B cell (primary cell): ENCODE measurements at regions not wholly inside any gene's neighbourhood (a gene's known extent, or its start where the extent isn't known, plus 50 kb on each side); places are given as distances from the start of the nearest gene placed in this dataset.

Source experiments
- ATAC-seq: fragments of 200-7000 bp; cut with Tn5 transposase; one replicate; pipeline ENCODE4 v1.10.0; 2021; ENCODE audit warnings: low read depth, mild to moderate bottlenecking, moderate number of reproducible peaks, moderate library complexity
- CTCF ChIA-PET: fragments of 350-600 bp; sonication (Branson Sonifier 250); formaldehyde crosslinking; loops from one replicate; lab custom pipeline; 2021; ENCODE audit warnings: antibody characterized with exemption, inconsistent platforms; lab: Charles Lee
- POLR2A ChIA-PET: fragments of 350-600 bp; sonication (Branson Sonifier 250); formaldehyde crosslinking; loops from one replicate; lab custom pipeline; 2021; ENCODE audit warnings: antibody characterized with exemption; lab: Charles Lee
- DNase-seq: peaks from one replicate; pipeline ENCODE4 v3.0.0; 2013
- H2AFZ ChIP-seq: 2 replicates; pipeline ENCODE4 v1.6.1; 2012; ENCODE audit warnings: mild to moderate bottlenecking, low read depth, low read length; ENCODE audit not compliant: insufficient read depth, poor library complexity, severe bottlenecking
- H3K27ac ChIP-seq, 2 donors: 1 replicate in 1 of 2; 2 replicates in 1 of 2; pipeline ENCODE4 v1.5.1; 2012 to 2013; ENCODE audit warnings: low read length in 2 of 2, mild to moderate bottlenecking in 2 of 2, moderate library complexity in 1 of 2
- H3K27me3 ChIP-seq, 4 experiments: fragments of 200-600 bp in 1 of 4; sonication (generic) in 1 of 4; replicated peaks in 1 of 4; 1 replicate in 2 of 4; 2 replicates in 2 of 4; pipeline versions ENCODE4 v1.6.1 to v1.7.0; 2013 to 2016; ENCODE audit warnings: low read length in 3 of 4, mild to moderate bottlenecking in 2 of 4, mixed read lengths in 1 of 4, moderate library complexity in 1 of 4; ENCODE audit not compliant: insufficient read depth in 4 of 4, control insufficient read depth in 3 of 4; ENCODE audit errors: control extremely low read depth in 1 of 4
- H3K36me3 ChIP-seq, 2 experiments: replicated peaks in 1 of 2; 1 replicate in 1 of 2; 2 replicates in 1 of 2; pipeline versions ENCODE4 v1.6.1 to v1.7.1; 2013; ENCODE audit warnings: low read length in 1 of 2; ENCODE audit not compliant: insufficient read depth in 2 of 2, control insufficient read depth in 1 of 2; ENCODE audit errors: control extremely low read depth in 1 of 2, extremely low read depth in 1 of 2
- H3K4me1 ChIP-seq, 2 donors: fragments of 200-600 bp in 1 of 2; sonication (generic) in 1 of 2; 1 replicate in 1 of 2; 2 replicates in 1 of 2; pipeline versions ENCODE4 v1.5.1 to v1.6.1; 2013 to 2017; ENCODE audit warnings: low read length in 2 of 2; ENCODE audit not compliant: control insufficient read depth in 2 of 2, insufficient read depth in 2 of 2
- H3K4me2 ChIP-seq: replicated peaks from 2 replicates; pipeline ENCODE3; 2012; ENCODE audit warnings: mild to moderate bottlenecking, low read depth, low read length; ENCODE audit not compliant: poor library complexity, severe bottlenecking
- H3K4me3 ChIP-seq, 5 experiments: fragments of 200-600 bp in 1 of 5; sonication (generic) in 1 of 5; 1 replicate in 3 of 5; 2 replicates in 2 of 5; pipeline versions ENCODE4 v1.5.1 to v1.7.0; 2011 to 2016; ENCODE audit warnings: low read length in 4 of 5, mild to moderate bottlenecking in 4 of 5, low read depth in 2 of 5, control low read depth in 1 of 5, moderate library complexity in 1 of 5; ENCODE audit not compliant: insufficient read depth in 1 of 5; ENCODE audit errors: control extremely low read depth in 1 of 5, extremely low read depth in 1 of 5
- H3K79me2 ChIP-seq: fragments of 200-600 bp; sonication (generic); one replicate; pipeline ENCODE4 v1.6.0; 2016; ENCODE audit warnings: low read length; ENCODE audit not compliant: control insufficient read depth, insufficient read depth
- H3K9ac ChIP-seq: fragments of 200-600 bp; sonication (generic); 2 replicates; pipeline ENCODE4 v1.6.1; 2017; ENCODE audit warnings: mild to moderate bottlenecking, low read length, moderate library complexity
- H3K9me3 ChIP-seq, 3 donors: one replicate each; pipeline versions ENCODE4 v1.6.1 to v1.7.1; 2013; ENCODE audit warnings: low read length in 2 of 3; ENCODE audit not compliant: control insufficient read depth in 2 of 3, insufficient read depth in 1 of 3; ENCODE audit errors: control extremely low read depth in 1 of 3
- H4K20me1 ChIP-seq: 2 replicates; pipeline ENCODE4 v1.6.0; 2012; ENCODE audit warnings: mild to moderate bottlenecking, low read length; ENCODE audit not compliant: insufficient read depth, control insufficient read depth, poor library complexity, severe bottlenecking
- H3K27ac Mint-ChIP-seq: one replicate; pipeline ENCODE4 v1.8.0; 2021; ENCODE audit warnings: mixed read lengths
- H3K27me3 Mint-ChIP-seq: one replicate; pipeline ENCODE4 v1.8.0; 2021; ENCODE audit warnings: mixed read lengths
- H3K4me1 Mint-ChIP-seq: one replicate; pipeline ENCODE4 v1.8.0; 2021; ENCODE audit warnings: mixed read lengths
- H3K4me3 Mint-ChIP-seq: one replicate; pipeline ENCODE4 v1.8.0; 2021; ENCODE audit warnings: mixed read lengths
- H3K9me3 Mint-ChIP-seq: one replicate; pipeline ENCODE4 v1.8.0; 2022; ENCODE audit warnings: mixed read lengths; ENCODE audit not compliant: insufficient read depth
- CTCF ChIP-seq: fragments of 200-600 bp; IDR thresholded peaks from one replicate; pipeline ENCODE4 v1.8.0; 2022; ENCODE audit warnings: antibody characterized with exemption, mild to moderate bottlenecking
- EZH2 ChIP-seq: IDR thresholded peaks from 2 replicates; pipeline ENCODE4 v1.6.1; 2012; ENCODE audit warnings: borderline replicate concordance, low read depth, mild to moderate bottlenecking, moderate library complexity, low read length; ENCODE audit not compliant: insufficient read depth, poor library complexity, severe bottlenecking
- WGBS: methylation state at CpG from one replicate; pipeline ENCODE4 v1.1.5; 2013; ENCODE audit warnings: missing lambda C conversion rate; ENCODE audit not compliant: insufficient coverage; 5-methylcytosine and 5-hydroxymethylcytosine counted together
- intact Hi-C: fragments of 100-400 bp; cut with micrococcal nuclease; formaldehyde crosslinking; loops from one replicate; pipeline ENCODE4 v1.10.0; 2022

GRCh38 chr14:36076197-36076596 lies 100.3 kb downstream of the PTCSC3 start:
- H3K9ac ChIP-seq = no peak overlapping the region
- no peaks in the 10 kb centered on the region for H3K36me3 ChIP-seq
- H3K27ac Mint-ChIP-seq = no peak overlapping the region
- H3K4me3 ChIP-seq = no peak overlapping the region
- H3K9me3 Mint-ChIP-seq = peaks cover 3% of the 10 kb centered on the region
- H3K27me3 Mint-ChIP-seq = peaks cover 17% of the 10 kb centered on the region
- H2AFZ ChIP-seq = no peak overlapping the region
- DNase-seq (no peak), ATAC-seq (no peak)
- ChIA-PET POLR2A (no interaction called here), CTCF (no interaction called here)
- no peak overlapping the region for H3K27ac ChIP-seq
- no peaks in the 10 kb centered on the region for H3K4me1 ChIP-seq
- H3K27me3 ChIP-seq = peaks cover 0 to 3% (median 0%) of the 10 kb centered on the region in 4 experiments
- H3K4me1 Mint-ChIP-seq = no peaks in the 10 kb centered on the region
- no peak overlapping the region for H3K4me2 ChIP-seq
- no peaks in the 10 kb centered on the region for H4K20me1 ChIP-seq
- H3K4me3 Mint-ChIP-seq = no peak overlapping the region
- intact Hi-C loops = no loop called here
- no peaks in the 10 kb centered on the region for H3K79me2 ChIP-seq
- TF ChIP-seq CTCF (no peak), EZH2 (no peak)
- no CpG with 5 or more reads among the region's 1 CpG for WGBS
- peaks cover 0 to 4% (median 2%) of the 10 kb centered on the region in 3 donors for H3K9me3 ChIP-seq

GRCh38 chr14:36075203-36075602 lies 101.3 kb downstream of the PTCSC3 start:
- Histone ChIP-seq H3K36me3 (no peaks in the 10 kb centered on the region), H3K4me1 (no peaks in the 10 kb centered on the region), H3K4me3 (no peak overlapping the region), H3K27me3 (peaks cover 0 to 3% (median 0%) of the 10 kb centered on the region in 4 experiments), H4K20me1 (no peaks in the 10 kb centered on the region), H3K9ac (no peak overlapping the region), H3K27ac (no peak overlapping the region), H3K9me3 (peaks cover 0 to 4% (median 2%) of the 10 kb centered on the region in 3 donors), H2AFZ (no peak overlapping the region), H3K4me2 (no peak overlapping the region), H3K79me2 (no peaks in the 10 kb centered on the region)
- no peak for ATAC-seq
- Mint-ChIP-seq H3K27ac (no peak overlapping the region), H3K4me3 (no peak overlapping the region), H3K27me3 (peaks cover 21% of the 10 kb centered on the region), H3K9me3 (peaks cover 3% of the 10 kb centered on the region), H3K4me1 (no peaks in the 10 kb centered on the region)
- ChIA-PET CTCF (no interaction called here), POLR2A (no interaction called here)
- intact Hi-C loops = no loop called here
- 97% methylated on average over 4 of the region's 7 CpGs for WGBS
- DNase-seq = no peak
- TF ChIP-seq CTCF (no peak), EZH2 (no peak)
